ENCODE measurements at regions not wholly inside any gene's neighbourhood (a gene's known extent, or its start where the extent isn't known, plus 50 kb on each side); places are given as distances from the start of the nearest gene placed in this dataset.
"Not testable (repeated sequence)": the region's sequence is repeated elsewhere in the genome, so short reads cannot be mapped to it uniquely, and the experiment has no call there.

DNA sequence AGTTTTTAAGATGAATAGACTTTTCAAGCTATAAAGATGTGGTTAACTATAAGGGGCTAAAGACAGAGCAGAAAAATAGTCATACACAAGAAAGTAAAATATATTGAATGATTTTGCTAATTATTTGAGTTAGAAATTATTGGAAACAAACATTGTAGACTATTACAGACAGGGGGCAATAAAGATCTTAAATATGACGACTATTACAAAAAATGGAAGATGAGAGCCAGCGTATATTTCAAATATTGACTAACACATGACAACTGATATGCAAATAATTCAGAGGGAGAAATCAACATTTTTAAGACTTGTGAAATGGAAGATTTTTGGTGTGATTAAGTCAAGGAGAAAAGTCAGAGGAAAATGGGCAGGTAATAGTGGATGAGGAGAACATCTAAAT is 520.2 kb upstream of the NUDT12 start:
- Histone ChIP-seq H3K27me3 (no peaks in the 10 kb centered on the region), H3K4me3 (no peak overlapping the region), H3K9me3 (ENCODE audit: low read depth) (no peaks in the 10 kb centered on the region), H2AFZ (no peak overlapping the region), H3K4me2 (no peak overlapping the region), H3K36me3 (replicated peaks; ENCODE audit: insufficient read depth, low read depth) (no peaks in the 10 kb centered on the region), H3K27ac (no peak overlapping the region), H3K9me2 (replicated peaks; ENCODE audit: insufficient read depth) (no peaks in the 10 kb centered on the region), H3K79me2 (no peaks in the 10 kb centered on the region), H4K20me1 (ENCODE audit: insufficient read depth, poor library complexity, severe bottlenecking) (no peaks in the 10 kb centered on the region), H3K4me1 (ENCODE audit: insufficient read depth) (no peaks in the 10 kb centered on the region)
- 97% methylated on average over 2 of the region's 2 CpGs for WGBS (ENCODE audit: low lambda C conversion rate, missing lambda C conversion rate)
- no peak for TF ChIP-seq EZH2phosphoT487 (IDR thresholded peaks at IDR 0.05; ENCODE audit: low read depth, severe bottlenecking, unreplicated experiment)
- no peak for TF ChIP-seq CTCF (IDR thresholded peaks at IDR 0.05; ENCODE audit: poor library complexity)
- no peak for TF ChIP-seq EZH2 (IDR thresholded peaks at IDR 0.05; ENCODE audit: borderline replicate concordance)
- no peak for DNase-seq (ENCODE audit: low spot score)

- no peak for TF ChIP-seq CTCF (IDR thresholded peaks at IDR 0.05; ENCODE audit: poor library complexity)
- TF ChIP-seq EZH2phosphoT487 (IDR thresholded peaks at IDR 0.05; ENCODE audit: low read depth, severe bottlenecking, unreplicated experiment): no peak
- no peak for TF ChIP-seq EZH2 (IDR thresholded peaks at IDR 0.05; ENCODE audit: borderline replicate concordance)
- Histone ChIP-seq H3K4me3 (no peak overlapping the region), H3K79me2 (no peaks in the 10 kb centered on the region)
These were observed 518.6 kb upstream of the NUDT12 start for GRCh38 chr5:104081232-104081631.

GRCh38 chr5:104080646-104081175 is 518.1 kb upstream of the NUDT12 start:
- H3K36me3 ChIP-seq (replicated peaks; ENCODE audit: insufficient read depth, low read depth): no peaks in the 10 kb centered on the region
- H3K9me3 ChIP-seq (ENCODE audit: low read depth): no peaks in the 10 kb centered on the region
- H3K4me3 ChIP-seq: no peak overlapping the region
- WGBS (ENCODE audit: low lambda C conversion rate, missing lambda C conversion rate): 85% methylated on average over 2 of the region's 2 CpGs
- H3K9me2 ChIP-seq (replicated peaks; ENCODE audit: insufficient read depth): no peaks in the 10 kb centered on the region
- H3K79me2 ChIP-seq: no peaks in the 10 kb centered on the region
- no peaks in the 10 kb centered on the region for H4K20me1 ChIP-seq (ENCODE audit: insufficient read depth, poor library complexity, severe bottlenecking)
- H3K27me3 ChIP-seq: no peaks in the 10 kb centered on the region
- H3K4me1 ChIP-seq (ENCODE audit: insufficient read depth): no peaks in the 10 kb centered on the region
- no peak overlapping the region for H2AFZ ChIP-seq
- no peak for TF ChIP-seq EZH2phosphoT487 (IDR thresholded peaks at IDR 0.05; ENCODE audit: low read depth, severe bottlenecking, unreplicated experiment)
- TF ChIP-seq CTCF (IDR thresholded peaks at IDR 0.05; ENCODE audit: poor library complexity): no peak
- no peak for TF ChIP-seq EZH2 (IDR thresholded peaks at IDR 0.05; ENCODE audit: borderline replicate concordance)
- no peak overlapping the region for H3K4me2 ChIP-seq
- DNase-seq (ENCODE audit: low spot score): no peak
- no peak overlapping the region for H3K27ac ChIP-seq

More at GRCh38 chr5:104081232-104081631, 518.6 kb upstream of the NUDT12 start:
- Histone ChIP-seq H3K9me3 (ENCODE audit: low read depth) (no peaks in the 10 kb centered on the region), H3K27ac (no peak overlapping the region), H3K27me3 (no peaks in the 10 kb centered on the region), H2AFZ (no peak overlapping the region), H3K4me1 (ENCODE audit: insufficient read depth) (no peaks in the 10 kb centered on the region), H4K20me1 (ENCODE audit: insufficient read depth, poor library complexity, severe bottlenecking) (no peaks in the 10 kb centered on the region), H3K4me2 (no peak overlapping the region), H3K36me3 (replicated peaks; ENCODE audit: insufficient read depth, low read depth) (no peaks in the 10 kb centered on the region), H3K9me2 (replicated peaks; ENCODE audit: insufficient read depth) (no peaks in the 10 kb centered on the region)
- DNase-seq (ENCODE audit: low spot score): no peak

DNA sequence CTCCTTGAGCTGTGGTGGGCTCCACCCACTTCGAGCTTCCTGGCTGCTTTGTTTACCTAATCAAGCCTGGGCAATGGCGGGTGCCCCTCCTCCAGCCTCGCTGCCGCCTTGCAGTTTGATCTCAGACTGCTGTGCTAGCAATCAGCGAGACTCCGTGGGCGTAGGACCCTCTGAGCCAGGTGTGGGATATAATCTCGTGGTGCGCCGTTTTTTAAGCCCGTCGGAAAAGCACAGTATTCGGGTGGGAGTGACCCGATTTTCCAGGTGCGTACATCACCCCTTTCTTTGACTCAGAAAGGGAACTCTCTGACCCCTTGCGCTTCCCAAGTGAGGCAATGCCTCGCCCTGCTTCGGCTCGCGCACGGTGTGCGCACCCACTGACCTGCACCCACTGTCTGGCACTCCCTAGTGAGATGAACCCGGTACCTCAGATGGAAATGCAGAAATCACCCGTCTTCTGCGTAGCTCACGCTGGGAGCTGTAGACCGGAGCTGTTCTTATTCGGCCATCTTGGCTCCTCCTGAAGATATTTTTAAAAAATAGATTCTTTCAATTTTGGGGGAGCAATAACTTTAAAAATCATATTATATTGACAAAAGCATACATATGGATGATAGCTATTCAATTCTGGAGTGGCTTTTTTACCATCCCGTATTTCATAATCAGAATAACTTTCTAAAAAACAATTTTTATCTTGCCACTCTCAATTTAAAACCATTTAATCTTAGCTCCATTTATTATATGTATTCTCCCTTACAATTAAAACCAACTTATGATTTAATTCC is 517.5 kb upstream of the NUDT12 start:
- not testable (repeated sequence) for H3K9me2 ChIP-seq (replicated peaks; ENCODE audit: insufficient read depth); DNase-seq (ENCODE audit: low spot score); H3K4me2 ChIP-seq; H3K4me3 ChIP-seq; H2AFZ ChIP-seq; H3K27ac ChIP-seq; H3K27me3 ChIP-seq; H4K20me1 ChIP-seq (ENCODE audit: insufficient read depth, poor library complexity, severe bottlenecking); H3K9me3 ChIP-seq (ENCODE audit: low read depth); H3K4me1 ChIP-seq (ENCODE audit: insufficient read depth); H3K36me3 ChIP-seq (replicated peaks; ENCODE audit: insufficient read depth, low read depth); H3K79me2 ChIP-seq
- WGBS (ENCODE audit: low lambda C conversion rate, missing lambda C conversion rate): 88% methylated on average over 28 of the region's 29 CpGs
